HCT116 (cell line): ENCODE measurements at regions not wholly inside any gene's neighbourhood (a gene's known extent, or its start where the extent isn't known, plus 50 kb on each side); places are given as distances from the start of the nearest gene placed in this dataset.

ENCODE experiments used
- ATAC-seq: fragments of 200-7000 bp; cut with Tn5 transposase; 2 replicates; pipeline ENCODE4 v1.9.1; 2020; ENCODE audit warnings: mild to moderate bottlenecking, moderate library complexity
- BruUV-seq: library from RNA; stranded (reverse); fragments of 400-500 nt; replicated peaks from 2 replicates; lab custom pipeline; 2021; lab: Mats Ljungman, UMichigan
- CTCF ChIA-PET: fragments of 300-600 bp; sonication (Branson Sonifier 250); formaldehyde crosslinking; loops from one replicate; lab custom pipeline; 2021; ENCODE audit warnings: antibody characterized with exemption; lab: Charles Lee
- POLR2A ChIA-PET: fragments of 300-600, 350-600 bp; sonication (Branson Sonifier 250); formaldehyde crosslinking; loops from one replicate; lab custom pipeline; 2021; ENCODE audit warnings: antibody characterized with exemption; lab: Charles Lee
- RAD21 ChIA-PET, 2 experiments: fragments of 300-600 bp; sonication (Branson Sonifier 250); formaldehyde crosslinking; loops; one replicate each; lab custom pipeline; 2023; ENCODE audit warnings: low total read pairs in 2 of 2; ENCODE audit not compliant: uncharacterized antibody in 2 of 2, unreplicated experiment in 2 of 2, low non-redundant PET in 1 of 2; lab: Charles Lee
- DNase-seq: peaks from one replicate; pipeline ENCODE4 v3.0.0-alpha.2; 2010; ENCODE audit warnings: low read depth, low spot score
- H2AFZ ChIP-seq: fragments of 200-600 bp; shearing (Covaris generic), sonication (generic); 2 replicates; pipeline ENCODE4 v1.6.1; 2017; ENCODE audit warnings: low read depth, mixed run types, mixed read lengths, antibody characterized with exemption, low read length; ENCODE audit not compliant: poor library complexity, severe bottlenecking
- H3K27ac ChIP-seq: 2 replicates; pipeline ENCODE4 v1.5.1; 2012; ENCODE audit warnings: low read depth, low read length
- H3K27me3 ChIP-seq: fragments of 200-600 bp; sonication (generic); 2 replicates; pipeline ENCODE4 v1.6.1; 2016; ENCODE audit warnings: mixed run types, low read length, mixed read lengths; ENCODE audit not compliant: insufficient read depth
- H3K36me3 ChIP-seq, 2 experiments: fragments of 200-500 bp in 1 of 2; fragments of 200-600 bp in 1 of 2; sonication (Bioruptor generic) in 1 of 2; sonication (generic) in 1 of 2; 2 replicates each; pipeline versions ENCODE4 v1.5.1 to v1.6.1; 2014 to 2016; ENCODE audit warnings: low read length in 2 of 2, inconsistent platforms in 1 of 2, mixed read lengths in 1 of 2, mixed run types in 1 of 2; ENCODE audit not compliant: insufficient read depth in 2 of 2, control insufficient read depth in 1 of 2
- H3K4me1 ChIP-seq, 2 experiments: fragments of 200-600 bp in 1 of 2; sonication (generic) in 1 of 2; 2 replicates each; pipeline versions ENCODE4 v1.5.1 to v1.6.1; 2012 to 2017; ENCODE audit warnings: low read length in 2 of 2, inconsistent platforms in 1 of 2, mild to moderate bottlenecking in 1 of 2, mixed read lengths in 1 of 2, mixed run types in 1 of 2, moderate library complexity in 1 of 2; ENCODE audit not compliant: insufficient read depth in 2 of 2, control insufficient read depth in 1 of 2
- H3K4me2 ChIP-seq: fragments of 200-600 bp; sonication (generic); 2 replicates; pipeline ENCODE4 v1.6.1; 2017; ENCODE audit warnings: mixed run types, low read length, mixed read lengths
- H3K4me3 ChIP-seq, 2 experiments: fragments of 200-600 bp in 1 of 2; sonication (generic) in 1 of 2; replicated peaks in 1 of 2; 2 replicates each; pipeline ENCODE4 v1.5.1; 2011 to 2016; ENCODE audit warnings: low read length in 2 of 2, control low read depth in 1 of 2, low read depth in 1 of 2, mild to moderate bottlenecking in 1 of 2, mixed read lengths in 1 of 2, mixed run types in 1 of 2
- H3K79me2 ChIP-seq: fragments of 200-600 bp; sonication (generic); 2 replicates; pipeline ENCODE4 v1.6.1; 2017; ENCODE audit warnings: mild to moderate bottlenecking, mixed run types, low read length, moderate library complexity, mixed read lengths; ENCODE audit not compliant: insufficient read depth
- H3K9ac ChIP-seq: fragments of 200-600 bp; sonication (generic); 2 replicates; pipeline ENCODE4 v1.6.1; 2016; ENCODE audit warnings: low read length, mixed read lengths
- H3K9me2 ChIP-seq: fragments of 200-600 bp; sonication (generic), shearing (Covaris generic); 2 replicates; pipeline ENCODE4 v1.6.1; 2017; ENCODE audit warnings: mixed run types, mild to moderate bottlenecking, moderate library complexity; ENCODE audit not compliant: insufficient read depth
- H3K9me3 ChIP-seq, 2 experiments: fragments of 200-500 bp in 1 of 2; fragments of 200-600 bp in 1 of 2; sonication (Bioruptor generic) in 1 of 2; sonication (generic) in 1 of 2; 2 replicates each; pipeline ENCODE4 v1.6.1; 2014 to 2017; ENCODE audit warnings: low read length in 2 of 2, mixed read lengths in 2 of 2, inconsistent platforms in 1 of 2, low read depth in 1 of 2, mild to moderate bottlenecking in 1 of 2, mixed run types in 1 of 2, moderate library complexity in 1 of 2; ENCODE audit not compliant: control insufficient read depth in 1 of 2, insufficient read depth in 1 of 2
- H4K20me1 ChIP-seq: fragments of 200-600 bp; sonication (generic), shearing (Covaris generic); 2 replicates; pipeline ENCODE4 v1.6.1; 2017; ENCODE audit warnings: mixed run types, mild to moderate bottlenecking, moderate library complexity; ENCODE audit not compliant: insufficient read depth
- CBX3 ChIP-seq: IDR thresholded peaks from 2 replicates; pipeline ENCODE4 v1.6.1; 2012; ENCODE audit warnings: low read depth
- CEBPB ChIP-seq: IDR thresholded peaks from 2 replicates; pipeline ENCODE4 v1.6.1; 2012; ENCODE audit warnings: low read depth
- EZH2phosphoT487 ChIP-seq: fragments of 200-600 bp; IDR thresholded peaks from 2 replicates; pipeline ENCODE4 v1.6.1; 2018; ENCODE audit warnings: antibody characterized with exemption, borderline replicate concordance
- JUND ChIP-seq: IDR thresholded peaks from 2 replicates; pipeline ENCODE4 v1.6.1; 2012
- RAD21 ChIP-seq: IDR thresholded peaks from 2 replicates; pipeline ENCODE4 v1.6.1; 2012; ENCODE audit warnings: low read depth, mild to moderate bottlenecking
- SIN3A ChIP-seq: IDR thresholded peaks from 2 replicates; pipeline ENCODE4 v1.6.1; 2012; ENCODE audit warnings: low read depth
- SP1 ChIP-seq: IDR thresholded peaks from 2 replicates; pipeline ENCODE4 v1.6.1; 2012; ENCODE audit warnings: low read depth
- YY1 ChIP-seq: IDR thresholded peaks from 2 replicates; pipeline ENCODE4 v1.6.1; 2011; ENCODE audit warnings: low read length, low read depth, moderate library complexity, mild to moderate bottlenecking; ENCODE audit not compliant: insufficient replicate concordance; ENCODE audit errors: extremely low read depth
- ZBTB33 ChIP-seq: IDR thresholded peaks from 2 replicates; pipeline ENCODE4 v1.6.1; 2011; ENCODE audit warnings: mild to moderate bottlenecking, low read length, moderate library complexity; ENCODE audit not compliant: insufficient replicate concordance; ENCODE audit errors: extremely low read depth
- ZFX ChIP-seq: fragments of 450-650 bp; IDR thresholded peaks from 2 replicates; pipeline ENCODE4 v1.6.1; 2017
- intact Hi-C: fragments of 100-400 bp; cut with micrococcal nuclease; formaldehyde crosslinking; loops from 2 replicates; pipeline ENCODE4 v1.10.0; 2022

GRCh38 chr3:102605153-102605552, 170.3 kb downstream of the ZPLD1 start (continued):
- TF ChIP-seq SIN3A (no peak), ZFX (no peak), CBX3 (no peak), ZBTB33 (no peak), EZH2phosphoT487 (no peak), YY1 (no peak), SP1 (no peak)
- TF ChIP-seq, all 23 proteins: peak for 0

DNA sequence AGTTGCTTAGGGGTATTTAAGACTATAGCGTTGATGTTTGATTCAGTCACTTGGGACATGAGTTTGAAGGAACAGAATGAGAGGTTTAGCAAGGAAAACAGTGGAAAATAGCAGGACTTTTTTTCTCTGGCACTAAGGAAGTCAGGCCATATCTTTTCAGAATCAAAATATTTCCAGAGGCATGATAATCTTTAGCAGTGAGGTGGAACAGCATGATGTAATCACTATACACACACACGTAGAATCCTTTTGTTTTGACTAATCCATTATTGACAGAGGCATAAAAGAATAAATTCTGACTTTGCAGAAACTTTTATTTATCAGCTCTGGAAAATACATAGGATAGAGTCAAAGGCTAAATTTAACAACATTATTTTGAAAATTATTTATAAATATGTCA, 174.1 kb downstream of the ZPLD1 start:
- H3K4me1 ChIP-seq = no peaks in the 10 kb centered on the region
- ATAC-seq (no peak), DNase-seq (no peak)
- no peaks in the 10 kb centered on the region for H3K79me2 ChIP-seq
- H4K20me1 ChIP-seq = no peaks in the 10 kb centered on the region
- no TSS peak for BruUV-seq
- H3K9me2 ChIP-seq = no peaks in the 10 kb centered on the region
- no peaks in the 10 kb centered on the region for H3K9me3 ChIP-seq
- H3K27ac ChIP-seq = no peak overlapping the region
- RAD21 ChIA-PET = no interaction called here
- CTCF ChIA-PET = no interaction called here
- H3K4me2 ChIP-seq = no peak overlapping the region
- no peaks in the 10 kb centered on the region for H3K36me3 ChIP-seq
- no peak overlapping the region for H2AFZ ChIP-seq
- H3K27me3 ChIP-seq = no peaks in the 10 kb centered on the region
- POLR2A ChIA-PET = no interaction called here
- intact Hi-C loops = no loop called here
- no peak overlapping the region for H3K9ac ChIP-seq
- TF ChIP-seq CEBPB (no peak), RAD21 (no peak), JUND (no peak), YY1 (no peak)
- TF ChIP-seq, all 23 proteins: peak for 0
- no peak overlapping the region for H3K4me3 ChIP-seq
